Muscle of arm (tissue), 1 donor: ENCODE measurements at regions not wholly inside any gene's neighbourhood (a gene's known extent, or its start where the extent isn't known, plus 50 kb on each side); places are given as distances from the start of the nearest gene placed in this dataset.
A peak's percentile ranks its signal among the peaks of the same experiment; 100 is the strongest.

ENCODE experiments used
- DNase-seq: peaks from one replicate; pipeline ENCODE4 v3.0.0-alpha.2; 2013

DNA sequence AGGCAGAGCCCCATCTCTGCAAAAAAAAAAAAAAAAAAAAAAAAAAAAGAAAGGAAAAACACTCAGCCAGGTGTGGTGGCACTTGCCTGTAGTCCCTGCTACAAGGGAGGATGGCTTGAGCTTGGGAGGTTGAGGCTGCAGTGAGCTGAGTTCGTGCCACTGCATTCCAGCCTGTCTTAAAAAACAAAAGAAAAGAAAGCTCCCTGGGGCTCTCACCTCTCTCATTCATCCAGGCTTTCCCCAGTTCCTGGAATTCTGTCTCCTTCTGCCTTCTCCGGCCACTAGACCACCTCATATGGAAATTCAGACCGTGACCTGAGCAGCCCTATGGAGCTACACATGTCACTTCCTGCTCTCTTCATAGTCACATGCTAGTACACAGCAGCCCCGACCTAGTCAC, 101.1 kb upstream of the TAB2 start:
- DNase-seq = no peak

DNA sequence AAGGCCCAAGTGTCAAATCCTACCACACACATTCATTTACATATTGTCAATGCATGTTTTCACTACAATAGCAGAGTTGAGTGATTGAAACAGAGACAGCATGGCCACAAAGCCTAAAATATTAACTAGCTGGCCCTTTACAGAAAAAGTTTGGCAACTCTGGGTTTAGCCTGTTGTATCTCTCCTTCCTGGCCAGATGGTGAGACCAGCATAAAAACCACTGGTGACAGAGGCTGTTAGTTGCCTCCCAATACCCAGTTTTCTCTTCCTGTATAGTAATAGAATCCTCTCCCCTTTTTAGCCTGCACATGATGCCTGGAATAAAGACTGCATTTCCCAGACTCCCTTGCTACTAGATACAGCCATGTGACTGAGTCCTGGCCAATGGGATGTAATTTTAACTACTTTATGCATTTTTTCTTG, 100.0 kb upstream of the TAB2 start:
- DNase-seq = no peak

GRCh38 chr6:149218471-149218870, 99.0 kb upstream of the TAB2 start:
- no peak for DNase-seq

DNA sequence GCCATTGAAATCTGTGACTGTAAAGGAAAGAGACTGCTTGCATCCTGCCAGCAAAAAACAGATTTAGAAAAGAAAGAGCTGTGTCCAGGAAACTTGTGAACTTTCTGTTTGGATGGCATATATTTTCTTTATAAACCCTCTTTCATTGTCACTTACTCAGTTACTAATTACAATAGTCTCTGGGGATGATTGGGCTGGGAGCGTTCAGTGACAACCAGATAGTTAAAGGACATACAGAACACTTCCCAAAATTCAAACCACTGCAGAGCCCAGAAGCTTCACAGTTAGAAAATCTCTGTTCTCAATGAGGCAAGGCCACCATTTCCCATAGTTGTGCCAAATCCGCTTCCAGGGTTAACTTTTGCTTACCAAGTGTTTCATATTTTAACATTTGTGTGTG, 98.6 kb upstream of the TAB2 start:
- no peak for DNase-seq

DNA sequence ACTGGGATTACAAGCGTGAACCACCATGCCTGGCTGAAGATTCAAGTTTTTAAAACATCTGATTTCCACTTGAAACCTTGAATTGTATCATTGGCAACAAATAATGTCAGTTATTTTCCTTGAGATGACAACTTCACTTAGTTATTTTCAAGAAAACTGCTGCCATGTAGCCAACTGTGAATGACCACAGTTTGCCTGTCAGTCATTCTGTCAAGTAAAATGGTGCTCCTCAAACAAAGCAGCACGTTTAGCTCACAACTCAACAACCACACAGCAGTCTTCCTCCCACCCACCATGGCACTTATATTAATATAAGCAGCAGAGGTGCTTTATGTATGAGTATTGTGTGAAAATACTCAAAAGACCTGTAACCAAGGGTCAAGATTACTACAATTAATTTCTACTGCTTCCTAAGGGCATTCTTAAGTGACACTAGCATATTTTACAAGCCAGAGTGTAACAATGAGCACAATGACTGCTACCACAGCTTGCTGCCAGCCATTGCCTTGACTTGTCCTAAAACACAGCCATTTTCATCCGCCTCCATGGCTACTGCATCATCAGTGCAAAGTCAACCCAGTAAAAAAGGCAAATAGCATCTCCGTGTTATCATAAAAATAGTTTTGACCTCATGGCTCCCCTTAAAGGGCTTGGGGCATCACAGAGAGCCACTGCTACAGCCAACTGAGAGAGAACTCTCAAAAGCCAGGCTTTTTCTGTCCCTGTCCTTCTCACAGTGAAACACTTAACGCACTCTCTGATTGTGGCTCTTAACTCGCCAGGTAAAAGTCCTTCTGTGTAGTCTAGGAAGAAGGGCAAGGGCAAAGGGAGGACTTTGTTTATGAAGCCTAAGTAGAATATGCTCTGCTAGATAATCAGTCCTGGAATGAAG, 96.4 kb upstream of the TAB2 start:
- DNase-seq = no peak

GRCh38 chr6:149221774-149222070, 95.8 kb upstream of the TAB2 start:
- DNase-seq = no peak

GRCh38 chr6:149223120-149223903, 94.2 kb upstream of the TAB2 start:
- no peak for DNase-seq

GRCh38 chr6:149223904-149224351, 93.6 kb upstream of the TAB2 start:
- no peak for DNase-seq

- no peak for DNase-seq
Observed at GRCh38 chr6:149224399-149224798, 93.1 kb upstream of the TAB2 start.

GRCh38 chr6:149225370-149225769, 92.1 kb upstream of the TAB2 start:
- DNase-seq = no peak

GRCh38 chr6:149225946-149226345, 91.6 kb upstream of the TAB2 start:
- DNase-seq = no peak

- no peak for DNase-seq
Observed at GRCh38 chr6:149227796-149228195, 89.7 kb upstream of the TAB2 start.

- DNase-seq = no peak
Observed at GRCh38 chr6:149228311-149228955, 89.1 kb upstream of the TAB2 start.

- no peak for DNase-seq
Observed at GRCh38 chr6:149229096-149229495, 88.4 kb upstream of the TAB2 start.

- no peak for DNase-seq
Observed at GRCh38 chr6:149230712-149231460, 86.6 kb upstream of the TAB2 start.

- no peak for DNase-seq
Observed at GRCh38 chr6:149231778-149232177, 85.7 kb upstream of the TAB2 start.

DNA sequence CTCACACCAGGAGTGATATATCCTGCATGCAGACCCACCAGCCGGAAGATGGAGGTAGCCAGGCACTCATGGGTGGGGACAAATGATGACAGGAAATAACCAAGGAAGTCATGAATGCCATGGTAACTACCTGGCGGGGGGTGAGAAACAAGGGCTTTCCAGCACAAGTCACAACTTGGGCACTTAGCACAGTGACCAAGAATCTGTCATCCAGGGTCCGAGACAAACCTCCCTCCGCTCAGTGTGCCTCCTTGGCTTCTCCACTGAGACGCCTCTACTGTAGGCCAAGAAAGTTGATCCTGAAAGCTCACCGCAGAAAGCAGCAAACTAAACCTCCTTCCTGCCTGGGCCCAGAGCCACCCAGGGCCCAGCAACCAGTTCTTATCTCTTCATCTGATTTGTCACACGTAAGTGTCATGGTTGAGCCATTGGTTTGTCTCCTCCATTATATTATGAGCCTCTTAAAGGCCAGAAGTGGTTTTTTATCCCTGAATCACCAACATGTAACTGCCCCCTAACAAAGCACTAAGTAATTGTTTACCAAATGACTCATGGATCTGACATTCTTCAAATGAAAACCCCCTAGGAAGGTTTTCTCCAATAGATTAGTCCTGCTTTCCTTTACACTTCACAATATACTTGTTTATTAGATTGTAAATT, 84.3 kb upstream of the TAB2 start:
- no peak for DNase-seq

GRCh38 chr6:149234051-149234962, 83.2 kb upstream of the TAB2 start:
- no peak for DNase-seq

DNA sequence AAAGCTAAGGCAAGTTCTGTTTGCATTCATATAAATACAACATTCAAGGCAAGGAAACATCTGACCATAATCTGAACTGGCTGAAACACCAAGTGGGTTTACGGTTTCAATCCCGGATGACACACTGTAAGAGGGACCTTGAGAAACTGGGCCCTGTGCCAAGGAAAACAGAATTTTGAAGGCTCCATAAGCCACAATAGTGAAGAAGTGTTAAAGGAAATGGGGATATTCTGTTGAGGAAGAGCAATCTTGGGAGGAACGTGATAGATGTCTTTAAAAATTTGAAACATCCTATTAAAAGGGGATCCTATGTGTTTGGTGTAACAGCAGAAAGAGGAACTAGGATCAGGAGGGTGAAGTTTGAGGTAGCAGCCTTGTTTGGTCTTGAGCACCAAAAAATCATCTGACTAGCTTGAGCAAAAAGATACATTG, 82.4 kb upstream of the TAB2 start:
- no peak for DNase-seq

- DNase-seq = peak; percentile 34
Observed at GRCh38 chr6:149236589-149236988, 80.9 kb upstream of the TAB2 start.
